GM20000 (cell line): ENCODE measurements at regions not wholly inside any gene's neighbourhood (a gene's known extent, or its start where the extent isn't known, plus 50 kb on each side); places are given as distances from the start of the nearest gene placed in this dataset.

ENCODE experiments used
- DNase-seq: peaks from one replicate; pipeline ENCODE4 v3.0.0; 2012; ENCODE audit warnings: low spot score
- CTCF ChIP-seq: IDR thresholded peaks from 2 replicates; pipeline ENCODE4 v1.5.1; 2012; ENCODE audit warnings: mild to moderate bottlenecking, control low read depth; ENCODE audit errors: extremely low read depth, missing control alignments

DNA sequence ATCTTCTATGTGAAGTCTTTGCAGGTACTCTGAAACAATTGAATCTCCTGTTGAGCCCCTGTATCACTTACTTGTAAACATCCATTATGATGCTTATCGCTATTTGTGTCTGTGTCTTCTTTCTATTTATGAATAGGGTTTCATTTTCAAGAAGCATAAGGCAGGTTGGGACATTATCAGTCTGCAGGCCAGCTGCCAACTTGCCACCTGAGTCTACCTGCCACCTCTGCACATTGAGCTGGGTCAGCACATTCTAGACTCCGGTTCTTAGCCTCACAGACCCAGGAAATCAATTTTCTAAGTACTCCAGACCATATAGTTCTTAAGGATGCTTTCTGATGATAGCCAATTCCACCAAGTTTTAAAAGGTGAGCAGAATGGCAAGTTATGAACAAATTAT lies 105.7 kb upstream of the MCTP2 start:
- TF ChIP-seq CTCF: no peak
- DNase-seq: no peak

- TF ChIP-seq CTCF: no peak
Observed at GRCh38 chr15:94125156-94125555, 106.2 kb upstream of the MCTP2 start.

DNA sequence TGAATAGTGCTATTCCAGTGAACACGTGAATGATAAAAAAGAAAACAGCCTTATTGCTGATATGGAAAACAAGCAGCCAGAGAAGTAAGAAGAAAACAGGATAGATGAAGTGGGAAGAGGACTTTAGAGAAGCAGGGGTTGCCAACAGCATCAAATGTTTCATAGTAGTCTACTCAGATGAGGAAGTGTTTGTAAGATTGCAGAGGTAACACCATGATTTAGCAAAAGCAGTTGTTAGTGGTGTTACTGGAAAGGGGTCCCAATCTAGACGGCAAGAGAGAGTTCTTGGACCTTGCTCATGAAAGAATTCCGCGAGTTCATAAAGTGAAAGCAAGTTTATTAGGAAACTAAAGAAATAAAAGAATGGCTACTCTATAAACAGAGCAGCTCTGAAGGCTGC lies 108.8 kb upstream of the MCTP2 start:
- DNase-seq: no peak
- no peak for TF ChIP-seq CTCF

More at GRCh38 chr15:94125156-94125555, 106.2 kb upstream of the MCTP2 start:
- no peak for DNase-seq

DNA sequence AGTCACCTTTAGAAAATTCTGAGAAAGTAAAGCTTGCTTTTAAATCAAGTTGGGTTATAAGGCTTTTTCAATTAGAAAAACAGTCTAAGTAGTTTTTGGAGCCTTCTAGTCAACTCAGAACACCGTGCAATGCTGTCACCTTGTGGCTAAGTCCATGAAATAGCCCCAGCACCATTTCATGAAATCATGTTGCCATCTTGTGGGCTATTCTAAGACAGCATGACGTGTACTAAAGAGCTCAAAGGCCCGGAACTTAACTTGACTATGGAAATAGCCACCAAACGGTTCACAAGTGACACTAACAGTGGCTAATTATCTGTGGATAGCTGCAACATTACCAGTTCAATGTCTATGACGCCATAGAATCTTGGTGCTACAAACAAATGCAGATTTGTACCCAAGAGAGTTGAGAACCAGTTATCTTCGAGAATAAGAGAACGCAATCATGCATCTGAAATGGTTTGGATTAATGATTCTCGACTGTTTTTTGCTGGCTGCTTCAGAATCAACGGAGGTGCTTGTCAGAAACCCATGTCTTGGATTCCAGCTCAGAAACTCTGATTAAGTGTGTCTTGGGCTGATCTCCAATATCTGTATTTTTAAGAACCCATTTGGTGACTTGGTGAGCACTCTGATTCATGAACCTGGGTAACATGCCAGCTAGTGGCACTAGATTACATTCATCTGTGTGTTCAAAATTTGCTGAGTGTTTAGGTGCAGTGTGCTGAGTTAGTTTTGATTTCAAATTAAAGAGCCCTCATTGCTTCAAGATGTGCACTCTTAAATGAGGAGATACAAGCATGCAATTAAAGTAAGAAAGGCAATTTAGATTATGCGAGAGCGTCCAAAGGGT lies 111.2 kb upstream of the MCTP2 start:
- TF ChIP-seq CTCF: peak; percentile 65
- DNase-seq: peak; percentile 61

DNA sequence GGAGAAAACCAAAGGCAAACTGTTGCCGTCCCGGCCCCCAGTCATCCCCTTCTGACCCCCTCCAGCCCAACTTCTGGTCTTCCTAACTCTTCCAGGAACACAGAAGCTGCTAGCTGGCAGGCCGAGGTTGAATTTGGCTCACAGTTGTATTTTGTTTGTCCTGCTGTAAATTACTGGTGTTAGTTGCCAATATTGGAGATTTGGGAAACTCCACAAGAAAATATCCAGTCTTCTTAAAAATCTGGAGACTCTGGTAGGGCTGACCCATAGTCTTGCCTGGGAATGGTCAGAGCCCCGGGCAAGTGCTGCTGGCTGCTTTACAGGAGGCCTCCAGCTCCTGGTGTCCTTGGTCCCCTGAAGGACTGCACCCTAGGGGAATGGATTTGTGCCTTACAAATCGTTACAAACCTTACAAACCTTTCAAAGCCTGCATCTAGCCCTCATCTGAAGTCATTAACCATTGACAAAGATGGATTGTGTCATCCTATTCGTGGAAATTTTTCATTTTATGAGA lies 112.0 kb upstream of the MCTP2 start:
- TF ChIP-seq CTCF: no peak
- DNase-seq: no peak

DNA sequence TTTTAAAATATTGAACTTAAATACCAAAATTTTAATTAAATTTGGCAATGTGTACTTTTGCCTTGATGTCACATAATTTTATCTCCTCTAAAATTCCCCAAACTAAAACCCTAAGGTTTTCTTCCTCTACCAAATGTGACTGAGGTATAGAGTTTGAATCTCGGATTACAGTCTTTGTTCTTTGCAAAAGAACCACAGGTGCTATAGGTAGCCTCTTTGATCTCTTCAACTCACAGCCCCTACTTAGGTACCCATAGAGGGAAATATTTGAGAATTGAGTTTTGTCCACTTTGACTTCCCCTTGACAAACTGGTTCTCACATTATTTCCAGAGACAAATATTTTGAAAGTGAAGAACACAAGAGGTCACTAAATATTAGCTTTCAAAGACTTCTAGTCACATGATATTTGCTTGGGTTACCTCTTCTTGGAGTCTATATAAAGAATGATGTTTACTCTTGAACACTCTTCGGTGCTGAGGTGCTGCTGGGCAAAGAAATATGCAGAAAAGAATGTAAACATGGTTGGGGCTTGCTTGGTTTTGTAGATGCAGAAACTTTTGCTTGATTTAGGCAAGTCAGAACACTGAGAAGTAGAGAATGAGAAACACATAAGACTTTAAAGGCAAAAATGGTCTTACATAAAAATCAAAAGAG lies 120.8 kb upstream of the MCTP2 start:
- no peak for DNase-seq
- TF ChIP-seq CTCF: no peak

DNA sequence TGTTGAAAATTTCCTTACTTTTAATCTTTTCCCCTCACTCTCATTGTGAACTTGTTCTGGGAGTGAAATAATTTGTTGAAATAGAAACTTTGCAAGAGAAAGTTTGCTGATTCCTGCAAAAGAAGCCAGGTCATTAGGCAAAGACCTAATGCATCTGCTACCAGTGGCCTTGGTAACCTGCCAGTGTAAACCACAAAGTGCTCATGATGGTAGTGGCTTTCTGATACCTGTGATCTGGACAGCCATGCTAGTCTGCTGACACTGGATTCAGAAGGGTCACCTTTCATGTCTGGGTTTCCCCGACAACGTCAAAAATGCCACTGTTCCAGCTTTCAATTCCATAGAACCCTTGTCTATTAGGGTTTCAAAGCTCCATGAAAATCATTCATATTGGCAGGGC lies 123.7 kb upstream of the MCTP2 start:
- TF ChIP-seq CTCF: no peak

More for the DNA sequence above, 123.7 kb upstream of the MCTP2 start:
- DNase-seq: no peak
